HepG2 (cell line): ENCODE measurements at regions not wholly inside any gene's neighbourhood (a gene's known extent, or its start where the extent isn't known, plus 50 kb on each side); places are given as distances from the start of the nearest gene placed in this dataset.

ENCODE experiments used
- FOXP4 ChIP-seq: sonication (generic); formaldehyde crosslinking; IDR thresholded peaks from 2 replicates; pipeline ENCODE4 v1.4.0; 2020; ENCODE audit warnings: missing genetic modification reagents
- HINFP ChIP-seq: sonication (generic); formaldehyde crosslinking; IDR thresholded peaks from 2 replicates; pipeline ENCODE4 v1.4.0; 2020; ENCODE audit warnings: low read depth, mild to moderate bottlenecking, missing genetic modification reagents
- ISL2 ChIP-seq: sonication (generic); formaldehyde crosslinking; IDR thresholded peaks from 2 replicates; pipeline ENCODE4 v1.5.0; 2020; ENCODE audit warnings: missing genetic modification reagents
- NFIB ChIP-seq: sonication (generic); formaldehyde crosslinking; IDR thresholded peaks from 2 replicates; pipeline ENCODE4 v1.9.0; 2021; ENCODE audit warnings: missing genetic modification reagents, mild to moderate bottlenecking, borderline replicate concordance
- NRL ChIP-seq: sonication (generic); formaldehyde crosslinking; IDR thresholded peaks from 2 replicates; pipeline ENCODE4 v1.5.0; 2020; ENCODE audit warnings: missing genetic modification reagents, mild to moderate bottlenecking, moderate library complexity, borderline replicate concordance
- PBX3 ChIP-seq: sonication (generic); formaldehyde crosslinking; IDR thresholded peaks from 2 replicates; pipeline ENCODE4 v1.8.1; 2023; ENCODE audit warnings: missing genetic modification reagents, inconsistent platforms, borderline replicate concordance
- SNAI1 ChIP-seq: sonication (generic); formaldehyde crosslinking; IDR thresholded peaks from 2 replicates; pipeline ENCODE4 v1.5.0; 2020; ENCODE audit warnings: mild to moderate bottlenecking, missing genetic modification reagents, borderline replicate concordance
- ZMAT5 ChIP-seq: sonication (generic); formaldehyde crosslinking; IDR thresholded peaks from 2 replicates; pipeline ENCODE4 v1.5.0; 2020; ENCODE audit warnings: mild to moderate bottlenecking, low read depth, missing genetic modification reagents, borderline replicate concordance
- TF ChIP-seq, protein P1 (sequence below): sonication (generic); formaldehyde crosslinking; IDR thresholded peaks from 2 replicates; pipeline ENCODE4 v1.4.0; 2020; ENCODE audit warnings: missing genetic modification reagents
- TF ChIP-seq, protein P2 (sequence below): sonication (generic); formaldehyde crosslinking; IDR thresholded peaks from 2 replicates; pipeline ENCODE4 v1.4.0; 2020; ENCODE audit warnings: missing genetic modification reagents, borderline replicate concordance
- TF ChIP-seq, protein P3 (sequence below): IDR thresholded peaks from 2 replicates; pipeline ENCODE4 v1.4.0; 2020; ENCODE audit warnings: mild to moderate bottlenecking, missing genetic modification reagents

DNA sequence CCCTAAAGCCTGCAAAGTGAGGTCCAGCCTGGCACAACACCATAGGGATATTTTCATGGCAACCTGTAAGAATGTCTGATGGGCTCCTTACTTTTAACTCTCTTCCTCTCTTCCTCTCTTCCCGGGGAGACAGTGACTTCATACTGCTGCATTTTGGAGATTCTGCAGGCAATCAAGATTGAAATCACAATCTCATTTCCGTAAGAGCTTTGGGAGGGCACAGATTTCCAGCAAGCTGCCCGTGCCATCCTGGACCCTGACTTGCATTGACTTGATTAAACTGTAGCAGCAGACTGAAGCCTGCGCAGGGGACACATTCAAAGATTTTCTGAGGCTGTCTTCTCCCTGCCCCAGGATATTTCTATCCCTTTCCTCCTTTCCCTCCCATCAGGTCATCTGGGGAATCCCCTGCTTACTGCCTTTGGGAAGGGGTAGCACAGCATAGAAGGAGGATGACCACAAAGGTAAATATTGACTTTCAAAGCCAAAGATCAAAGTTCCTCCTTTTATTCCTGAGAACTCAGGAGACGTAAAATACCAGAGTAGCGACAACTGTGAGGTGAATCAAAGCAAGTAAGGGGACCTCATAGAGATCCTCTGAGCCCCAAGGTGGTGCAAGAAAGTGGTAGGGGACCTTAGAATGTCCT is 504.0 kb upstream of the ARID1B start (continued):
- TF ChIP-seq, protein P1, sequence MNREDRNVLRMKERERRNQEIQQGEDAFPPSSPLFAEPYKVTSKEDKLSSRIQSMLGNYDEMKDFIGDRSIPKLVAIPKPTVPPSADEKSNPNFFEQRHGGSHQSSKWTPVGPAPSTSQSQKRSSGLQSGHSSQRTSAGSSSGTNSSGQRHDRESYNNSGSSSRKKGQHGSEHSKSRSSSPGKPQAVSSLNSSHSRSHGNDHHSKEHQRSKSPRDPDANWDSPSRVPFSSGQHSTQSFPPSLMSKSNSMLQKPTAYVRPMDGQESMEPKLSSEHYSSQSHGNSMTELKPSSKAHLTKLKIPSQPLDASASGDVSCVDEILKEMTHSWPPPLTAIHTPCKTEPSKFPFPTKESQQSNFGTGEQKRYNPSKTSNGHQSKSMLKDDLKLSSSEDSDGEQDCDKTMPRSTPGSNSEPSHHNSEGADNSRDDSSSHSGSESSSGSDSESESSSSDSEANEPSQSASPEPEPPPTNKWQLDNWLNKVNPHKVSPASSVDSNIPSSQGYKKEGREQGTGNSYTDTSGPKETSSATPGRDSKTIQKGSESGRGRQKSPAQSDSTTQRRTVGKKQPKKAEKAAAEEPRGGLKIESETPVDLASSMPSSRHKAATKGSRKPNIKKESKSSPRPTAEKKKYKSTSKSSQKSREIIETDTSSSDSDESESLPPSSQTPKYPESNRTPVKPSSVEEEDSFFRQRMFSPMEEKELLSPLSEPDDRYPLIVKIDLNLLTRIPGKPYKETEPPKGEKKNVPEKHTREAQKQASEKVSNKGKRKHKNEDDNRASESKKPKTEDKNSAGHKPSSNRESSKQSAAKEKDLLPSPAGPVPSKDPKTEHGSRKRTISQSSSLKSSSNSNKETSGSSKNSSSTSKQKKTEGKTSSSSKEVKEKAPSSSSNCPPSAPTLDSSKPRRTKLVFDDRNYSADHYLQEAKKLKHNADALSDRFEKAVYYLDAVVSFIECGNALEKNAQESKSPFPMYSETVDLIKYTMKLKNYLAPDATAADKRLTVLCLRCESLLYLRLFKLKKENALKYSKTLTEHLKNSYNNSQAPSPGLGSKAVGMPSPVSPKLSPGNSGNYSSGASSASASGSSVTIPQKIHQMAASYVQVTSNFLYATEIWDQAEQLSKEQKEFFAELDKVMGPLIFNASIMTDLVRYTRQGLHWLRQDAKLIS (CRISPR knock-in tag) = no peak
- TF ChIP-seq NFIB (CRISPR knock-in tag) = no peak
- TF ChIP-seq PBX3 (CRISPR knock-in tag) = no peak
- no peak for TF ChIP-seq ZMAT5 (CRISPR knock-in tag)
- TF ChIP-seq NRL = no peak
- no peak for TF ChIP-seq SNAI1 (CRISPR knock-in tag)
- TF ChIP-seq, protein P2, sequence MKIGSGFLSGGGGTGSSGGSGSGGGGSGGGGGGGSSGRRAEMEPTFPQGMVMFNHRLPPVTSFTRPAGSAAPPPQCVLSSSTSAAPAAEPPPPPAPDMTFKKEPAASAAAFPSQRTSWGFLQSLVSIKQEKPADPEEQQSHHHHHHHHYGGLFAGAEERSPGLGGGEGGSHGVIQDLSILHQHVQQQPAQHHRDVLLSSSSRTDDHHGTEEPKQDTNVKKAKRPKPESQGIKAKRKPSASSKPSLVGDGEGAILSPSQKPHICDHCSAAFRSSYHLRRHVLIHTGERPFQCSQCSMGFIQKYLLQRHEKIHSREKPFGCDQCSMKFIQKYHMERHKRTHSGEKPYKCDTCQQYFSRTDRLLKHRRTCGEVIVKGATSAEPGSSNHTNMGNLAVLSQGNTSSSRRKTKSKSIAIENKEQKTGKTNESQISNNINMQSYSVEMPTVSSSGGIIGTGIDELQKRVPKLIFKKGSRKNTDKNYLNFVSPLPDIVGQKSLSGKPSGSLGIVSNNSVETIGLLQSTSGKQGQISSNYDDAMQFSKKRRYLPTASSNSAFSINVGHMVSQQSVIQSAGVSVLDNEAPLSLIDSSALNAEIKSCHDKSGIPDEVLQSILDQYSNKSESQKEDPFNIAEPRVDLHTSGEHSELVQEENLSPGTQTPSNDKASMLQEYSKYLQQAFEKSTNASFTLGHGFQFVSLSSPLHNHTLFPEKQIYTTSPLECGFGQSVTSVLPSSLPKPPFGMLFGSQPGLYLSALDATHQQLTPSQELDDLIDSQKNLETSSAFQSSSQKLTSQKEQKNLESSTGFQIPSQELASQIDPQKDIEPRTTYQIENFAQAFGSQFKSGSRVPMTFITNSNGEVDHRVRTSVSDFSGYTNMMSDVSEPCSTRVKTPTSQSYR = no peak
- no peak for TF ChIP-seq FOXP4 (CRISPR knock-in tag)
- TF ChIP-seq, protein P3, sequence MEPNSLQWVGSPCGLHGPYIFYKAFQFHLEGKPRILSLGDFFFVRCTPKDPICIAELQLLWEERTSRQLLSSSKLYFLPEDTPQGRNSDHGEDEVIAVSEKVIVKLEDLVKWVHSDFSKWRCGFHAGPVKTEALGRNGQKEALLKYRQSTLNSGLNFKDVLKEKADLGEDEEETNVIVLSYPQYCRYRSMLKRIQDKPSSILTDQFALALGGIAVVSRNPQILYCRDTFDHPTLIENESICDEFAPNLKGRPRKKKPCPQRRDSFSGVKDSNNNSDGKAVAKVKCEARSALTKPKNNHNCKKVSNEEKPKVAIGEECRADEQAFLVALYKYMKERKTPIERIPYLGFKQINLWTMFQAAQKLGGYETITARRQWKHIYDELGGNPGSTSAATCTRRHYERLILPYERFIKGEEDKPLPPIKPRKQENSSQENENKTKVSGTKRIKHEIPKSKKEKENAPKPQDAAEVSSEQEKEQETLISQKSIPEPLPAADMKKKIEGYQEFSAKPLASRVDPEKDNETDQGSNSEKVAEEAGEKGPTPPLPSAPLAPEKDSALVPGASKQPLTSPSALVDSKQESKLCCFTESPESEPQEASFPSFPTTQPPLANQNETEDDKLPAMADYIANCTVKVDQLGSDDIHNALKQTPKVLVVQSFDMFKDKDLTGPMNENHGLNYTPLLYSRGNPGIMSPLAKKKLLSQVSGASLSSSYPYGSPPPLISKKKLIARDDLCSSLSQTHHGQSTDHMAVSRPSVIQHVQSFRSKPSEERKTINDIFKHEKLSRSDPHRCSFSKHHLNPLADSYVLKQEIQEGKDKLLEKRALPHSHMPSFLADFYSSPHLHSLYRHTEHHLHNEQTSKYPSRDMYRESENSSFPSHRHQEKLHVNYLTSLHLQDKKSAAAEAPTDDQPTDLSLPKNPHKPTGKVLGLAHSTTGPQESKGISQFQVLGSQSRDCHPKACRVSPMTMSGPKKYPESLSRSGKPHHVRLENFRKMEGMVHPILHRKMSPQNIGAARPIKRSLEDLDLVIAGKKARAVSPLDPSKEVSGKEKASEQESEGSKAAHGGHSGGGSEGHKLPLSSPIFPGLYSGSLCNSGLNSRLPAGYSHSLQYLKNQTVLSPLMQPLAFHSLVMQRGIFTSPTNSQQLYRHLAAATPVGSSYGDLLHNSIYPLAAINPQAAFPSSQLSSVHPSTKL (CRISPR knock-in tag) = peak; percentile 74
- TF ChIP-seq ISL2 (CRISPR knock-in tag) = 0 out of 2 replicates have a peak, but pooled peaks have one; percentile 32
- TF ChIP-seq HINFP (CRISPR knock-in tag) = no peak
